Activated T-cell treated with anti-CD3 and anti-CD28 coated beads, Interleukin-2, amount 50 U/mL, for 4 hours (primary cell): ENCODE measurements at regions not wholly inside any gene's neighbourhood (a gene's known extent, or its start where the extent isn't known, plus 50 kb on each side); places are given as distances from the start of the nearest gene placed in this dataset.

ENCODE experiments used
- ATAC-seq, 2 donors: fragments of 200-7000 bp; cut with Tn5 transposase; one replicate each; pipeline ENCODE4 v1.10.0; 2021
- DNase-seq: peaks from one replicate; pipeline ENCODE4 v3.0.0-alpha.2; 2020
- H3K27me3 Mint-ChIP-seq: one replicate; pipeline ENCODE4 v1.8.0; 2021; ENCODE audit warnings: low read depth, mixed read lengths
- H3K36me3 Mint-ChIP-seq: one replicate; pipeline ENCODE4 v1.8.0; 2022; ENCODE audit warnings: mixed read lengths; ENCODE audit not compliant: insufficient read depth
- H3K4me1 Mint-ChIP-seq: one replicate; pipeline ENCODE4 v1.8.0; 2021; ENCODE audit warnings: low read depth, mixed read lengths
- H3K4me3 Mint-ChIP-seq: one replicate; pipeline ENCODE4 v1.8.0; 2021; ENCODE audit warnings: mild to moderate bottlenecking, moderate library complexity, mixed read lengths
- H3K9me3 Mint-ChIP-seq: one replicate; pipeline ENCODE4 v1.8.0; 2021; ENCODE audit warnings: mixed read lengths

DNA sequence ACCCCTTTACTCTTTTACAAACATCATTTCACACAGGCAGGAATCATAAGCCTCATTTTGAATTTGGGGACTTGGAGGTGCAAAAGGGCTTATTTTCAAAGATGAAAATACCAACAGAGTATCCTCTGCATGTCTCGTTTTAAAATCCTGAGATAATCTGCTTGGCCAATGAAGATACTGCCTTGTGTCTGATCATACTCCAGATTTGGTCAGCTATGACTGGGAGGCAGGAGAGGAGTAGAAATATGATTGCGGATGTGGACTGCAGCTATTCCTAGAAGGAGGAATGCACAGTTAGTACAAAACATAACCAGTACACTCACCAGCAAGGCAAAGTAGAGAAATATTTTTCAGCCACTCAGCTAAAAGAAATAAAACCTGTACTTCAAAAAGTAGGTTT is 342.3 kb downstream of the RPRM start:
- Mint-ChIP-seq H3K27me3 (no peaks in the 10 kb centered on the region), H3K4me1 (no peaks in the 10 kb centered on the region), H3K36me3 (no peaks in the 10 kb centered on the region), H3K9me3 (no peaks in the 10 kb centered on the region), H3K4me3 (no peak overlapping the region)
- ATAC-seq (no peak), DNase-seq (no peak)

DNA sequence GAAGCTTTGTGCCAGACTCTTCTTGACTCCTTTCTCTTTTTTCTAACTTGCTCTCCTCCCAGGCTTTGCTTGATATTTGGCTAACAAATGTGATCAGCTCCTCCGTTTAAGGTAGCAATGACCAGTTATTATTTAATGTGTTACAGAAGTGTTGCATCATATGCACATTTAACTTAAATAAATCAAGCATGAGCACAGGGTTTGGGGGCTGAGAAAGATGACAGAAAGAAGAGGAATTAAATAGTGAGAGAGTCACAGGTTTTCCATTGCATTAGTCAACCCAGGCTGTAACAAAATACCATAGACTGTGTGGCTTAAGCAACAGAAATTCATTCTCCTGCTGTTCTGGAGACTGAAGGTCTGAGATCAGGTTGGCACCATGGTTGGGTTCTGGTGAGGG is 343.8 kb downstream of the RPRM start:
- Mint-ChIP-seq H3K9me3 (no peaks in the 10 kb centered on the region), H3K27me3 (no peaks in the 10 kb centered on the region), H3K4me1 (no peaks in the 10 kb centered on the region), H3K4me3 (no peak overlapping the region), H3K36me3 (no peaks in the 10 kb centered on the region)
- no peak for ATAC-seq
- no peak for DNase-seq

DNA sequence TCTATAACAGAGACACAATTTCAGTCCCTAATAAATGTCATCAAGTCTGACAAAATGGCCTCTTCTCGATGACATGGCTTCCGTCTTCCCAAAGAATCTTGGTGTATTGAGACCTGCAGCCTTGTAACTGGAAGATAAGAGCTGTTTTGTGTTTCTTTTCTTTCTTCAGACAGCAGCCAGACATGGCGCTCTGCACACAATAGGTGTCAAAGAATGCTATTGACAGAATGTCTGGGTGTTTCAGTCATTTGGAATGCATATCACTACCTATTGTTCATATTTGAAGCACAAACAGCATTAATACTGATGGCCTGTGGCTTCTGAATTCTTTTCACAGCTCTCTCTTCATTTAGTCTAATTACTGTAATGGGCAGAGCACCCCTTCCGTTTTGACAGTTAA is 344.8 kb downstream of the RPRM start:
- H3K9me3 Mint-ChIP-seq, result no peaks in the 10 kb centered on the region
- no peak for DNase-seq
- no peak overlapping the region for H3K4me3 Mint-ChIP-seq
- H3K27me3 Mint-ChIP-seq, result no peaks in the 10 kb centered on the region
- H3K4me1 Mint-ChIP-seq, result no peaks in the 10 kb centered on the region
- H3K36me3 Mint-ChIP-seq, result no peaks in the 10 kb centered on the region
- ATAC-seq, result no peak

DNA sequence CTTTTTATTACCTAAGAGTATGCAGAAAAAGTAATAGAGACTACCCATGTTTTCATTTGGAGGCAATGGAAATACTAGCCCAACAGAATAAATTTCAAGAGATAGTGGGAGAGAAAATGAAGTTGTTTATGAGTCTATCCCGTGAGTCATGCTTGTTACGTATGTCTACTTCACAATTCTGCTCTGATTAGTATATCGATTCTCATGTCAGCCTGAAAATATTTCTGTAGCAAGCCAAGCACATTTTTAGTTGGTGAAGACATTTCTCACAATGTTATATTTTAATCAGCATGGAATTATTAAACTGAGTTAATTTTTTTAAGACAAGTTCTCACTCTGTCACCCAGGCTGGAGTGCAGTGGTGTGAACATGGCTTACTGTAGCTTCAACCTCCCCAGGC is 346.1 kb downstream of the RPRM start:
- H3K4me3 Mint-ChIP-seq, result no peak overlapping the region
- DNase-seq, result no peak
- H3K4me1 Mint-ChIP-seq, result no peaks in the 10 kb centered on the region
- ATAC-seq, result no peak
- peaks cover 2% of the 10 kb centered on the region for H3K9me3 Mint-ChIP-seq
- no peaks in the 10 kb centered on the region for H3K36me3 Mint-ChIP-seq
- no peaks in the 10 kb centered on the region for H3K27me3 Mint-ChIP-seq

DNA sequence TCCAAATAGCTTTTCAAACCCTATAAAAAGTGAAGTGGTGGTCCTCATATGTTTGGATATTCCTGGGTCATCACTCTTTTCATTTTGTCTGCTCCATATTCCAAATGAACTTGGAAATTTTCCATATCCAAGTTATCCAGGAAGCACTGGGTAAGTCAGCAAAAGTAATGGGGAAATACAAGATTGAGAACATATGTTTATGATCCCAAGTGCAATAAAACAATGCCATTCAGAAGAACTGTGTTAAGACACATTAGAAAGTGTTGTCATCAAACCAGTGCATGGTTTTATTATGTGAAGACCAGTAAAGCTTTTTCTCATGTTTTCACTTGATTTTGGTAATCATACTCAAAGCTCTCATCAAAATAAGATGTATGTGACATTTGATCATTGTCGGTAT is 363.4 kb downstream of the RPRM start:
- no peaks in the 10 kb centered on the region for H3K4me1 Mint-ChIP-seq
- H3K27me3 Mint-ChIP-seq, result no peaks in the 10 kb centered on the region
- no peak overlapping the region for H3K4me3 Mint-ChIP-seq
- no peaks in the 10 kb centered on the region for H3K9me3 Mint-ChIP-seq
- ATAC-seq, result no peak
- H3K36me3 Mint-ChIP-seq, result no peaks in the 10 kb centered on the region
- no peak for DNase-seq

DNA sequence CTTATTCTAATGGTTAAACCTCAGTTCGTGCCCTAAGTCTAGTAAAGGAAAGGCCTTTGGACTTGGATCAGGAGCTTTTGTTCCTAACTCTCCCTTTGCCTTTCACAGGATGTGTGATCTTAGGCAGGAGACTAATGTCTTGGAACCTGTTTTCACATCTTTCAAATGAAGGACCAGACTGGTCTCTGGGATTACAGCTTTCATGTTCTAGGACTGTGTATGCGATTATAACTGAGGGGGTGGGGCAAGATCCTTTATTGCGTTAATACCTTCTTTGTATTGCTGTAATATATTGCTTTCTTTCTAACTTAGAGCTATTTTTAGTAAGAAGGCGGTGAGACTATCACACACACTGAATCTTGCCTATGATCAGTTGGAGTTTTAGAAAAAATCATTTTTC is 368.1 kb downstream of the RPRM start:
- ATAC-seq (no peak), DNase-seq (no peak)
- H3K4me3 Mint-ChIP-seq, result no peak overlapping the region
- H3K9me3 Mint-ChIP-seq, result no peaks in the 10 kb centered on the region
- peaks cover 11% of the 10 kb centered on the region for H3K4me1 Mint-ChIP-seq
- H3K27me3 Mint-ChIP-seq, result no peaks in the 10 kb centered on the region
- H3K36me3 Mint-ChIP-seq, result no peaks in the 10 kb centered on the region

DNA sequence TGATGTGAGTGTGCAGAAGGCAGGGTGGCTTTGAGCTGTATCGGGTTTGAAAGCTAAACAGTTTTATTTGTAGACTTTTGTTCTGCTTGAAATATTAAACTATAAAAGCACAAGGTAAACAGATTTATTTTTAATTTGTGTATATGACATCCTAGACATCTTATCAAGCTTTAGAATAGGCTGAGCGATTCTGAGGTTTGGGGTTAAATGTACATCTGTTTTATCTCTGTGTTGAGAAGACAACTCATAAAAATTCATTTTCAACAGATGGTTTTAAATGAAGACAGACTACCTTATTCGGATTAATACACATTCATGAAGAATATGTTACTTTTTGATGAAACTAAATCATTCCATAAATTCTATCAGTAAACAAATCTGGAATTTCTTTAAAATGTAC is 368.8 kb downstream of the RPRM start:
- no peaks in the 10 kb centered on the region for H3K9me3 Mint-ChIP-seq
- no peaks in the 10 kb centered on the region for H3K36me3 Mint-ChIP-seq

DNA sequence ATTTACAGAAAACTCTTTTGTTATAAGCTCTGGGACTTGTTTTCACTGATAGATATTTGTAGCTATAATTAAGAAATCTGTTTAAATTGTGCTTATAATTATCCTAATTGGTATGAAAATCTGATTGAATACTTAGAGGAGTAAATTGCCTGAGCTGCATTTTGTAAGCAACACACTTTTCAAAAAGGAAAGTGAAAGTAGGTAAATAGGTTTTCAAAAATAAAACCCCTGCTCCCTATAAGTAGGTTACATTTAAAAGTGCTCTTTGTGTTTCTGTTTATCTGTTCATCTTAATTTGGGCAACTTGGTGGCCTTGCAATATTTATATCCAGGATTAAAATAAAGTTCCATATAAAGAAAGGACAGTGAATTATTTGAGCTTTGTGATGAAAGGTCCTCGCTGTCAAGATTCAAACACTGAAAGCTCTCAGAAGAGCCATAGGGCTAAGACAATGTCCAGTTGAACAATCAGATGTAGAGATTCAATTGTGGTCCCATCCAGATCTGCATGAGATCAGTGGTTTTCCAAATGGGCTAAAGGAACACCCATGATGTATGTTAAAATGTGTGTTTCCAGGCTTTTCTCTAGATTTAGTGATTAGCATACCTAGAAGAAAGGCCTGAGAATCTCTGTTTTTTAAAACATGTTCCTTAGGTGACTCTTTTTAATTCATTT is 371.6 kb downstream of the RPRM start:
- Mint-ChIP-seq H3K36me3 (no peaks in the 10 kb centered on the region), H3K4me1 (peaks cover 11% of the 10 kb centered on the region), H3K9me3 (no peaks in the 10 kb centered on the region), H3K27me3 (no peaks in the 10 kb centered on the region), H3K4me3 (peak overlapping the region; percentile 62)
- ATAC-seq, result no peak
- DNase-seq, result no peak

More for the DNA sequence above, 368.8 kb downstream of the RPRM start:
- Mint-ChIP-seq H3K4me1 (peaks cover 11% of the 10 kb centered on the region), H3K4me3 (no peak overlapping the region), H3K27me3 (no peaks in the 10 kb centered on the region)
- DNase-seq (no peak), ATAC-seq (no peak)

DNA sequence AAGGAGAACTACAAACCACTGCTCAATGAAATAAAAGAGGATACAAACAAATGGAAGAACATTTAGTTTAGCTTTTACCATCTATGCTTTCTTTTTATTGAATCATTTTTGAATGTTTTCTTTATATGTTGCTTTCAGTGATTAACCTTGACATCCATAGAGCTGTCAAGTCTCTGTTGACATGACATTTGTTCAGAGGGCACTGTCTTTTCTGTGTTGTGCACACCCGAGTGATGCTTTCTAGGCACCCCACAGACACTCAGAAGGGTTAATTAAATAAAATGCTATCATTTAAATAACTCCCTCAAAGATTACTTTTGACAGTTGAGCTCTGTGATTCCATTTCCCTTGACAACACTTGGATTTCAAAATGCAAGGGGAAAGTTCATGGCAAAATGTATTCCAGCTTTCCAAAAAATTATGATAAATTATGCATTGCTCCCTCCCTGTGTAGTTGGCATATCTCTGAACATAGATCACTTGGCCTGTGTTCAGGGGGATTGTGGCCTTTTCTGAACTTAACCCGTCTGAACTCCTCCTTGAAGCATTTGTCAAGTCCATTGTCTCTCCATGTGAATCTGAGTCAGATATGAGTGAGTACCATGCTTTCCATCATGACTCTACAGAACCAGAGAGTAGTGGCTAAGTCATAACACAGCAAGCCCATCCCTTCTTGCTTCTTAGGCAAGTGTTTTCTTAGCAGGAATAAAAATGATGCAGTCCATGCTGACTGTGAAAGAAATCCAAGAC is 372.6 kb downstream of the RPRM start:
- peak overlapping the region; percentile 30 for H3K4me3 Mint-ChIP-seq

DNA sequence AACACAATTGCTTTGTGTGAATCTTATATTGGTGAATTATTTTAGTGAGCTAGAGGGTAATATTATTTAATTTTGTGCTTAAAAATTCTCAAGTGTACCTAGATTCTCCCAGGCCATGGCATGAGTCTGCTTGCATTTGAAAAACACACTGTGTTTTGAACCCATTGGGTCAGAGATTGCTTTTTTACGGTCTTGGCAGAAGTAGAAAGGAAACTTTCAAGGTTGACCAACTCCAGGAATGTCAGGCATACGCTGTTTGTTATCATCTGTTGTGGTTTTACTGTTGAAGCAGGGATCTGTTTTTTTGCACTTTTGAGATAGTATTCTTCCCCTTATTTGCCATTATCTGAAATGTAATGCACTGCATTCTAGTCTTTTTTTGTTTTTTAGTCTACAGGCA is 377.4 kb downstream of the RPRM start:
- Mint-ChIP-seq H3K9me3 (no peaks in the 10 kb centered on the region), H3K4me3 (no peak overlapping the region), H3K27me3 (no peaks in the 10 kb centered on the region), H3K4me1 (peaks cover 1% of the 10 kb centered on the region), H3K36me3 (no peaks in the 10 kb centered on the region)
- DNase-seq, result no peak
- no peak for ATAC-seq

More for the DNA sequence above, 372.6 kb downstream of the RPRM start:
- no peaks in the 10 kb centered on the region for H3K9me3 Mint-ChIP-seq
- ATAC-seq, result no peak
- peaks cover 11% of the 10 kb centered on the region for H3K4me1 Mint-ChIP-seq
- no peak for DNase-seq
- no peaks in the 10 kb centered on the region for H3K27me3 Mint-ChIP-seq
- H3K36me3 Mint-ChIP-seq, result no peaks in the 10 kb centered on the region

DNA sequence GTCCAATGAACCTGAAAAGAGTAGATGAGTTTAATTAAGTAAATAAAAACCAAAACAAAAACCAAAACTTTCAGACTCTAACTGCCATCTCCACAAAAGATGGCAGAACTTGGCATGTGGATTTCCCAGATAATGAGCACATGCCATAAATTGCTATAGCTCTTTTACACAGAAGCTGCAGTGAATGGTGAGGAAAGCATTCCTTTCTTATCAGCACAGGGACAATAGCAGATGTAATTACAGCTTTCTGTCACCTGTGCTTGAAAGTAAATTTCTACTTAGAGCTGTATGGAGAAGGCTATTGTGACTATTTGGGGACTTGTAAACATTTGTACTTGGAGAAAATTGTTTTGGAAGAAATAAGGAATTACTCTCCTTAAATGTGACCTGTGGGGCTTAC is 378.4 kb downstream of the RPRM start:
- Mint-ChIP-seq H3K27me3 (no peaks in the 10 kb centered on the region), H3K36me3 (no peaks in the 10 kb centered on the region), H3K4me1 (no peaks in the 10 kb centered on the region), H3K9me3 (no peaks in the 10 kb centered on the region), H3K4me3 (no peak overlapping the region)
- ATAC-seq (no peak), DNase-seq (no peak)

DNA sequence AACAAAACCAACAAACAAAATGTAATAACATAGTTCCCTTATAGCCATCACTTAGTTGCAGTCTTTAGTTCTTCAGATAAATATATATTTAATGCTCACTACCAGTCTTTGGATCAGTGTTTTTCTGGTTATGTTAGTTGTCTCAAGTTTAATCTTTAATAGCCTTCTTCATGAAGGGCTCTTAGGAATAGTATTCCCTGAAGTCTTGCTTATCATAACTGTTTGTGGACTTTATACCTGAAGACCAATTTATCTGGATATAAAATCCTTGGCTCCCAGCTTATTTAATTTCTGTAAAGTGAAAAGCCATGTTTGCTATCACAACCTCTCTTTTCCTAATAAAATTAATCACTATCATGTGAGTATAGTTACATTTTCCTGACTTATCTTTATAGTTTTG is 379.7 kb downstream of the ARL6IP6 start:
- ATAC-seq (no peak), DNase-seq (no peak)
- no peaks in the 10 kb centered on the region for H3K27me3 Mint-ChIP-seq
- no peak overlapping the region for H3K4me3 Mint-ChIP-seq
- no peaks in the 10 kb centered on the region for H3K36me3 Mint-ChIP-seq
- no peaks in the 10 kb centered on the region for H3K4me1 Mint-ChIP-seq
- no peaks in the 10 kb centered on the region for H3K9me3 Mint-ChIP-seq

DNA sequence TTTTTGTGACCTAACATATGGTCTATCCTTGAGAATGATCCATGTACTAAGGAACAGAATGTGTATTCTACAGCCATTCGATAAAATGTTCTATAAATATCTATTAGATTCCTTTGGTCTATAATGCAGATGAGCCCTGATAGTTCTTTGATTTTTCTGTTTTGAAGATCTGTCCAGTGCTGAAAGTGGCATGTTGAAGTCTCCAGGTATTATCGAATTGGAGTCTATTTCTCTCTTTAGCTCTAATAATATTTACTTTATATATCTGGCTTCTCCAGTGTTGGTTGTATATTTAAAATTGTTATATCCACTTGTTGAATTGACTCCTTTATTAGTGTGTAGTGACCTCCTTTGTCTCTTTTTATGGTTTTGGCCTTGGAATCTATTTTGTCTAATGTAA is 377.9 kb downstream of the ARL6IP6 start:
- Mint-ChIP-seq H3K4me1 (no peaks in the 10 kb centered on the region), H3K9me3 (no peaks in the 10 kb centered on the region), H3K36me3 (no peaks in the 10 kb centered on the region), H3K4me3 (no peak overlapping the region), H3K27me3 (no peaks in the 10 kb centered on the region)
- ATAC-seq (no peak), DNase-seq (no peak)

DNA sequence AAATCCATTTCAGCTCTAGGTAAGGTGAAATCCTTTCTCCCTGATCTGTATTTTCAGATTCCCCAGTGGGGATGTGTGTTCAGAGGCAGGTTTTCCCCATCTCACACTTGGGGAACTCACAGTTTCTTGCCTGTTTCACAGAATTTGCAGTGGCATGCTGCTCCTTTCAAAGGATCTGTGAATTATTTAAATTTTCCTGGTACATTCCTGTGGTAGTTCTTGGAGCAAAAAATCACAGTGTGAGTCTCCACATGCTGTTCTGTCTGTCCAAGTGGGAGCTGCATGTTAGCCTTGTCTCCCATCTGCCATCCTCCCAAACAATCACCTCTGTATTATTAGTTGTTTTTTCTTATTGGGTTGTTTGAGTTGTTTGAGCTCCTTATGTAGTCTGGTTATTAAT is 372.9 kb downstream of the ARL6IP6 start:
- Mint-ChIP-seq H3K4me3 (no peak overlapping the region), H3K4me1 (no peaks in the 10 kb centered on the region), H3K36me3 (no peaks in the 10 kb centered on the region), H3K27me3 (no peaks in the 10 kb centered on the region), H3K9me3 (peaks cover 4% of the 10 kb centered on the region)
- no peak for DNase-seq
- ATAC-seq, result no peak

DNA sequence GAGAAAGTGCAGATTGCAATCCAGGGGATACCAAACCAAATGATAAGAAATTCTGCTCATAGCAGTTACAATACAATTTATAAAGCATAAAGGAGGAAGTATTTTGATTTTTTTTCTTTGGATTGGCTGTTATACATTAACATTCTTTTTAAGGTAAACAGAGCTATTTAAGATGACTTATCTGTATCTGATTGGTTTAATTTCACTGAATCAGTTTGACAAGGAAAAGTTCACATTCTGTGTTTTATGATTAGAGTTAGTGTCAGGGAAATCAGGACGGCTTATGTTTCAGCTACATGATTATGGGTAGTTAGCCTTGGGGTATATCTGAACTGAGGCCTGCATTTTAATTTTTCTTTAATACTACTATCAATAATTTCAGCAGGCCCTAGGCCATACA is 360.9 kb downstream of the ARL6IP6 start:
- no peak overlapping the region for H3K4me3 Mint-ChIP-seq
- DNase-seq (no peak), ATAC-seq (no peak)
- no peaks in the 10 kb centered on the region for H3K27me3 Mint-ChIP-seq
- no peaks in the 10 kb centered on the region for H3K4me1 Mint-ChIP-seq
- no peaks in the 10 kb centered on the region for H3K36me3 Mint-ChIP-seq
- no peaks in the 10 kb centered on the region for H3K9me3 Mint-ChIP-seq
